ENCODE measurements at regions not wholly inside any gene's neighbourhood (a gene's known extent, or its start where the extent isn't known, plus 50 kb on each side); places are given as distances from the start of the nearest gene placed in this dataset.

DNA sequence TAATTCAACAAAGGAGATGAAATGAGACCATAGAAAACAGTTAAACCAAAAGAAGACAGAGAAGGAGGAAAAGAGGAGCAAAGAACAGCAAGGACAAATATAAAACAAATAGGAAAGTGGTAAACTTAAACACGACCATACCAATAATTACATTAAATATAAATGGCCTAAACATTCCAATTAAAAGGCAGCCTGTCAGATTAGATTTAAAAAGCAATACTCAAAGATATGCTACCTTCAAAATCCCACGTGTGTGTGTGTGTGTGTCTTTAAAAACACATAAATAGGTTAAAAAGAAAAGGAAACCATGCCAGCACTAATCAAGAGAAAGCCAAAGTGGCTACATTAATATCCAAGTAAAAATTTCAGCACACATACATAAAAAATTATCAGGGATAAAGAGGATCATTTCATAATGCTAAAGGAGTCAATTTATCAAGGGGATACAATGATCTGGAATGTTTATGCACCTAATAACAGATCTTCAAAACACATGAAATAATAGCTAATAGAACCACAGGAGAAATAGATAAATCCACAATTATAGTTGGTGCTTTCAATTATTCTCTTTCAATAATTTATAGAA, 355.7 kb upstream of the POU3F1 start:
- Histone ChIP-seq H3K9me3 (ENCODE audit: low read length) (no peaks in the 10 kb centered on the region), H3K4me2 (ENCODE audit: low read length) (no peak overlapping the region), H3K4me3 (ENCODE audit: low read length) (no peak overlapping the region), H2AFZ (ENCODE audit: low read depth, low read length) (no peak overlapping the region), H3K79me2 (replicated peaks; ENCODE audit: insufficient read depth, low read length) (no peaks in the 10 kb centered on the region), H3K9me2 (ENCODE audit: insufficient read depth, low read length) (no peaks in the 10 kb centered on the region), H3K36me3 (ENCODE audit: insufficient read depth, low read length) (no peaks in the 10 kb centered on the region), H4K20me1 (ENCODE audit: insufficient read depth) (no peaks in the 10 kb centered on the region), H3K27ac (ENCODE audit: low read length) (no peak overlapping the region), H3K9ac (ENCODE audit: low read length) (no peak overlapping the region), H3F3A (ENCODE audit: insufficient read depth, low read length, poor library complexity, severe bottlenecking) (no peaks in the 10 kb centered on the region), H3K27me3 (ENCODE audit: insufficient read depth, low read depth, low read length) (no peaks in the 10 kb centered on the region)
- TF ChIP-seq SMC3 (conservative IDR thresholded peaks at IDR 0.05; ENCODE audit: poor library complexity) (no peak), EZH2 (IDR thresholded peaks at IDR 0.05; ENCODE audit: borderline replicate concordance, insufficient read depth, low read length, poor library complexity, severe bottlenecking) (no peak)
- TF ChIP-seq, protein P1, sequence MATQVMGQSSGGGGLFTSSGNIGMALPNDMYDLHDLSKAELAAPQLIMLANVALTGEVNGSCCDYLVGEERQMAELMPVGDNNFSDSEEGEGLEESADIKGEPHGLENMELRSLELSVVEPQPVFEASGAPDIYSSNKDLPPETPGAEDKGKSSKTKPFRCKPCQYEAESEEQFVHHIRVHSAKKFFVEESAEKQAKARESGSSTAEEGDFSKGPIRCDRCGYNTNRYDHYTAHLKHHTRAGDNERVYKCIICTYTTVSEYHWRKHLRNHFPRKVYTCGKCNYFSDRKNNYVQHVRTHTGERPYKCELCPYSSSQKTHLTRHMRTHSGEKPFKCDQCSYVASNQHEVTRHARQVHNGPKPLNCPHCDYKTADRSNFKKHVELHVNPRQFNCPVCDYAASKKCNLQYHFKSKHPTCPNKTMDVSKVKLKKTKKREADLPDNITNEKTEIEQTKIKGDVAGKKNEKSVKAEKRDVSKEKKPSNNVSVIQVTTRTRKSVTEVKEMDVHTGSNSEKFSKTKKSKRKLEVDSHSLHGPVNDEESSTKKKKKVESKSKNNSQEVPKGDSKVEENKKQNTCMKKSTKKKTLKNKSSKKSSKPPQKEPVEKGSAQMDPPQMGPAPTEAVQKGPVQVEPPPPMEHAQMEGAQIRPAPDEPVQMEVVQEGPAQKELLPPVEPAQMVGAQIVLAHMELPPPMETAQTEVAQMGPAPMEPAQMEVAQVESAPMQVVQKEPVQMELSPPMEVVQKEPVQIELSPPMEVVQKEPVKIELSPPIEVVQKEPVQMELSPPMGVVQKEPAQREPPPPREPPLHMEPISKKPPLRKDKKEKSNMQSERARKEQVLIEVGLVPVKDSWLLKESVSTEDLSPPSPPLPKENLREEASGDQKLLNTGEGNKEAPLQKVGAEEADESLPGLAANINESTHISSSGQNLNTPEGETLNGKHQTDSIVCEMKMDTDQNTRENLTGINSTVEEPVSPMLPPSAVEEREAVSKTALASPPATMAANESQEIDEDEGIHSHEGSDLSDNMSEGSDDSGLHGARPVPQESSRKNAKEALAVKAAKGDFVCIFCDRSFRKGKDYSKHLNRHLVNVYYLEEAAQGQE (IDR thresholded peaks at IDR 0.05; ENCODE audit: borderline replicate concordance): no peak

DNA sequence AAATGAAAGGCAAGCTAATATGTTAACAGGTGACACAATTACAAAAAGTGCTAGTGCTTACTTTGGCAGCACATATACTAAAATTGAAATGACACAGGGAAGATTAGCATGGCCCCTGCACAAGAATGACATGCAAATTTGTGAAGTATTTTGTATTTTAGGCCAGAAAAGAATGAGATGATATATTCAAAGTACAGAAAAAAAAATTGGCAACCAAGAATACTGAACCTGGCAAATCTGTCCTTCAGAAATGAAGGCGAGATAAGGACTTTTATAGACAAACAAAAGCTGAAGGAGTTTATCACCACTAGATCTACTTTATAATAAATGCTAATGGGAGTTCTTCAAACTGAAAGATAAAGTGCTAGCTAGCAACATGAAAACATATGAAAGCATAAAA, 350.0 kb upstream of the POU3F1 start:
- H4K20me1 ChIP-seq (ENCODE audit: insufficient read depth): no peaks in the 10 kb centered on the region
- H3K4me3 ChIP-seq (ENCODE audit: low read length): no peak overlapping the region
- no peak overlapping the region for H3K9ac ChIP-seq (ENCODE audit: low read length)
- no peak overlapping the region for H3K27ac ChIP-seq (ENCODE audit: low read length)
- H3F3A ChIP-seq (ENCODE audit: insufficient read depth, low read length, poor library complexity, severe bottlenecking): no peaks in the 10 kb centered on the region
- H3K9me3 ChIP-seq (ENCODE audit: low read length): no peaks in the 10 kb centered on the region
- no peak overlapping the region for H3K4me2 ChIP-seq (ENCODE audit: low read length)
- no peaks in the 10 kb centered on the region for H3K79me2 ChIP-seq (replicated peaks; ENCODE audit: insufficient read depth, low read length)
- no peaks in the 10 kb centered on the region for H3K27me3 ChIP-seq (ENCODE audit: insufficient read depth, low read depth, low read length)
- TF ChIP-seq MXI1 (conservative IDR thresholded peaks at IDR 0.05; ENCODE audit: poor library complexity, severe bottlenecking): no peak
- no peak for TF ChIP-seq EZH2 (IDR thresholded peaks at IDR 0.05; ENCODE audit: borderline replicate concordance, insufficient read depth, low read length, poor library complexity, severe bottlenecking)
- TF ChIP-seq, protein P2, sequence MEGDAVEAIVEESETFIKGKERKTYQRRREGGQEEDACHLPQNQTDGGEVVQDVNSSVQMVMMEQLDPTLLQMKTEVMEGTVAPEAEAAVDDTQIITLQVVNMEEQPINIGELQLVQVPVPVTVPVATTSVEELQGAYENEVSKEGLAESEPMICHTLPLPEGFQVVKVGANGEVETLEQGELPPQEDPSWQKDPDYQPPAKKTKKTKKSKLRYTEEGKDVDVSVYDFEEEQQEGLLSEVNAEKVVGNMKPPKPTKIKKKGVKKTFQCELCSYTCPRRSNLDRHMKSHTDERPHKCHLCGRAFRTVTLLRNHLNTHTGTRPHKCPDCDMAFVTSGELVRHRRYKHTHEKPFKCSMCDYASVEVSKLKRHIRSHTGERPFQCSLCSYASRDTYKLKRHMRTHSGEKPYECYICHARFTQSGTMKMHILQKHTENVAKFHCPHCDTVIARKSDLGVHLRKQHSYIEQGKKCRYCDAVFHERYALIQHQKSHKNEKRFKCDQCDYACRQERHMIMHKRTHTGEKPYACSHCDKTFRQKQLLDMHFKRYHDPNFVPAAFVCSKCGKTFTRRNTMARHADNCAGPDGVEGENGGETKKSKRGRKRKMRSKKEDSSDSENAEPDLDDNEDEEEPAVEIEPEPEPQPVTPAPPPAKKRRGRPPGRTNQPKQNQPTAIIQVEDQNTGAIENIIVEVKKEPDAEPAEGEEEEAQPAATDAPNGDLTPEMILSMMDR (IDR thresholded peaks at IDR 0.05; ENCODE audit: poor library complexity, severe bottlenecking): no peak
- TF ChIP-seq SMC3 (conservative IDR thresholded peaks at IDR 0.05; ENCODE audit: poor library complexity): no peak
- TF ChIP-seq POLR2AphosphoS5 (IDR thresholded peaks at IDR 0.05): no peak
- TF ChIP-seq, protein P1 (IDR thresholded peaks at IDR 0.05; ENCODE audit: borderline replicate concordance): no peak
- TF ChIP-seq TAF1 (IDR thresholded peaks at IDR 0.05; ENCODE audit: low read depth): no peak
- no peak for TF ChIP-seq EP300 (conservative IDR thresholded peaks at IDR 0.05; ENCODE audit: poor library complexity, severe bottlenecking)
- no peak for TF ChIP-seq RAD21 (conservative IDR thresholded peaks at IDR 0.05)
- H3K36me3 ChIP-seq (ENCODE audit: insufficient read depth, low read length): no peaks in the 10 kb centered on the region
- H2AFZ ChIP-seq (ENCODE audit: low read depth, low read length): no peak overlapping the region
- no peaks in the 10 kb centered on the region for H3K9me2 ChIP-seq (ENCODE audit: insufficient read depth, low read length)

All from neural cell (in vitro differentiated cells).